ENCODE measurements at regions not wholly inside any gene's neighbourhood (a gene's known extent, or its start where the extent isn't known, plus 50 kb on each side); places are given as distances from the start of the nearest gene placed in this dataset.

- WGBS, 2 donors, result 70 to 74% methylated on average over 2 of the region's 2 CpGs
Measured at GRCh38 chr1:71269179-71269578, 188.3 kb upstream of the ZRANB2 start.

GRCh38 chr1:71267220-71267619 lies 186.4 kb upstream of the ZRANB2 start:
- Histone ChIP-seq H3K27ac (no peak overlapping the region), H3K27me3 (no peaks in the 10 kb centered on the region)

More at GRCh38 chr1:71269179-71269578, 188.3 kb upstream of the ZRANB2 start:
- TF ChIP-seq CTCF (IDR thresholded peaks at IDR 0.05) (no peak), EP300 (IDR thresholded peaks at IDR 0.05) (no peak), POLR2A (IDR thresholded peaks at IDR 0.05) (no peak)
- no peak for DNase-seq (ENCODE audit: low spot score in 2 of 2)
- Histone ChIP-seq H3K36me3 (no peaks in the 10 kb centered on the region), H3K9me3 (no peaks in the 10 kb centered on the region), H3K4me1 (no peaks in the 10 kb centered on the region), H3K27me3 (no peaks in the 10 kb centered on the region), H3K4me3 (no peak overlapping the region), H3K27ac (no peak overlapping the region)

GRCh38 chr1:71264039-71264438 lies 183.2 kb upstream of the ZRANB2 start:
- Histone ChIP-seq H3K9me3 (no peaks in the 10 kb centered on the region), H3K4me1 (no peaks in the 10 kb centered on the region), H3K4me3 (no peak overlapping the region), H3K27ac (no peak overlapping the region), H3K27me3 (no peaks in the 10 kb centered on the region), H3K36me3 (no peaks in the 10 kb centered on the region)
- WGBS, 2 donors, result 88% methylated on average over 5 of the region's 5 CpGs
- no peak for TF ChIP-seq CTCF (IDR thresholded peaks at IDR 0.05)
- no peak for TF ChIP-seq EP300 (IDR thresholded peaks at IDR 0.05)
- TF ChIP-seq POLR2A (IDR thresholded peaks at IDR 0.05), result no peak
- DNase-seq (ENCODE audit: low spot score in 2 of 2), result no peak

More at GRCh38 chr1:71267220-71267619, 186.4 kb upstream of the ZRANB2 start:
- DNase-seq (ENCODE audit: low spot score in 2 of 2), result no peak
- TF ChIP-seq EP300 (IDR thresholded peaks at IDR 0.05), result no peak
- no peak for TF ChIP-seq POLR2A (IDR thresholded peaks at IDR 0.05)
- TF ChIP-seq CTCF (IDR thresholded peaks at IDR 0.05), result no peak
- Histone ChIP-seq H3K9me3 (no peaks in the 10 kb centered on the region), H3K36me3 (no peaks in the 10 kb centered on the region), H3K4me1 (no peaks in the 10 kb centered on the region), H3K4me3 (no peak overlapping the region)

- Histone ChIP-seq H3K4me3 (no peak overlapping the region), H3K36me3 (no peaks in the 10 kb centered on the region), H3K27me3 (no peaks in the 10 kb centered on the region), H3K27ac (no peak overlapping the region), H3K4me1 (no peaks in the 10 kb centered on the region), H3K9me3 (no peaks in the 10 kb centered on the region)
- TF ChIP-seq POLR2A (IDR thresholded peaks at IDR 0.05), result no peak
- TF ChIP-seq EP300 (IDR thresholded peaks at IDR 0.05), result no peak
- no peak for TF ChIP-seq CTCF (IDR thresholded peaks at IDR 0.05)
- no peak for DNase-seq (ENCODE audit: low spot score in 2 of 2)
- WGBS, 2 donors, result 47 to 56% methylated on average over 7 of the region's 7 CpGs
Measured at GRCh38 chr1:71262970-71263369, 182.1 kb upstream of the ZRANB2 start.

- no peak overlapping the region for H3K27ac ChIP-seq
- H3K9me3 ChIP-seq, result no peaks in the 10 kb centered on the region
- no peak overlapping the region for H3K4me3 ChIP-seq
- no peak for DNase-seq (ENCODE audit: low spot score in 2 of 2)
- no peaks in the 10 kb centered on the region for H3K36me3 ChIP-seq
- no peaks in the 10 kb centered on the region for H3K4me1 ChIP-seq
- H3K27me3 ChIP-seq, result no peaks in the 10 kb centered on the region
- WGBS, 2 donors, result 44 to 62% methylated on average over 3 of the region's 3 CpGs
- TF ChIP-seq POLR2A (IDR thresholded peaks at IDR 0.05) (no peak), CTCF (IDR thresholded peaks at IDR 0.05) (no peak)
Measured at GRCh38 chr1:71252900-71253299, 172.1 kb upstream of the ZRANB2 start.
